Stimulated activated effector memory CD8-positive, alpha-beta T cell treated with anti-CD3 and anti-CD28 coated beads, Interleukin-12 subunit alpha, Interleukin-12 subunit beta, amount 100 ng/mL, for 72 hours (primary cell): ENCODE measurements at regions not wholly inside any gene's neighbourhood (a gene's known extent, or its start where the extent isn't known, plus 50 kb on each side); places are given as distances from the start of the nearest gene placed in this dataset.

Source experiments
- ATAC-seq: fragments of 150-1000 bp; cut with Tn5 transposase; 2 replicates; pipeline ENCODE4 v1.10.0; 2021
- DNase-seq, 2 donors: peaks; one replicate each; pipeline ENCODE4 v3.0.0; 2021 to 2022; ENCODE audit warnings: low spot score in 2 of 2
- H3K27ac Mint-ChIP-seq: one replicate; pipeline ENCODE4 v1.8.0; 2022; ENCODE audit warnings: mild to moderate bottlenecking, mixed read lengths
- H3K36me3 Mint-ChIP-seq: one replicate; pipeline ENCODE4 v1.8.0; 2022; ENCODE audit warnings: mild to moderate bottlenecking, mixed read lengths
- H3K4me1 Mint-ChIP-seq: one replicate; pipeline ENCODE4 v1.8.0; 2022; ENCODE audit warnings: mixed read lengths
- H3K4me3 Mint-ChIP-seq: one replicate; pipeline ENCODE4 v1.8.0; 2022; ENCODE audit warnings: mild to moderate bottlenecking, mixed read lengths
- H3K9me3 Mint-ChIP-seq: one replicate; pipeline ENCODE4 v1.8.0; 2022; ENCODE audit warnings: mixed read lengths

DNA sequence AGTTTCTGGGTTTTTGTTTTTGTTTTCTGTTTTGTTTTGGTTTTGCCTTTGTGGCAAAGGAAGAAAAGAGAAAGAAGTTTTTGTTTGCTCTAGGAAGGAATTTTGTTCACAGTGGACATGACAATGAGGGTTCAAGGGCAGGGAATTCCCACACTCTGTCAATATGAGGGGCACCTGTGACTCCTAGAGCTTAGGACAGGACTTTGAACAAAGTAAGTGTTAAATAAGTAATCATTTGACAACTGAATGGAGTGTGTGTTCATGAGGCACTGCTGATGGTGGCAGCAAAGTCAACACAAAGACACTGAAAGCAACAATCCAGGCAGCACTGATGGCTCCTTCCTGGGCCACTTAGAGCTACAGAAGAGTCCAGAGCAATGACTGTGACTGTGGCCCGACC, 1381.1 kb upstream of the LRRTM3 start:
- ATAC-seq (no peak), DNase-seq (no peak)
- Mint-ChIP-seq H3K36me3 (no peaks in the 10 kb centered on the region), H3K4me3 (no peak overlapping the region), H3K27ac (no peak overlapping the region), H3K4me1 (no peaks in the 10 kb centered on the region), H3K9me3 (peaks cover 20% of the 10 kb centered on the region)

DNA sequence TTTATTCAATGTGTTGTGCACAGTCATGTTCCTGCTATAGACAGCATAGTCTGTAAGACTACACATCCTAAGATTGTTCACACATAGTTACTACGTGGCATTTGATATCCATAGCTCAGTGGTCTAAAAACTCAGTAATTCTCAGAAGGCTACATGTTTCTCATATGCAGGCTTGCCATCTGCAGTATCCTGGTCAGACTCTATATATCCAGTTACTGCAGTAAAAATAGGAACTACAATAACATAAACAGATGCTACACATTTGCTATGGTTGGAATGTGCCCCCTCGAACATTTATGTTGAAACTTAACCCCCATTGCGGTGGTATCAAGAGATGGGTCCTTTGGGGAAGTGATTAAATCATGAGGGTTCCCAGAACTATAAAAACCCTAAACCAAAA, 1377.8 kb upstream of the LRRTM3 start:
- ATAC-seq = no peak
- no peak overlapping the region for H3K4me3 Mint-ChIP-seq
- peaks cover 19% of the 10 kb centered on the region for H3K9me3 Mint-ChIP-seq
- no peak overlapping the region for H3K27ac Mint-ChIP-seq
- no peak for DNase-seq
- H3K4me1 Mint-ChIP-seq = no peaks in the 10 kb centered on the region
- no peaks in the 10 kb centered on the region for H3K36me3 Mint-ChIP-seq

- ATAC-seq = no peak
- Mint-ChIP-seq H3K36me3 (no peaks in the 10 kb centered on the region), H3K4me3 (no peak overlapping the region)
These were observed 1375.1 kb upstream of the LRRTM3 start for GRCh38 chr10:65550761-65551160.

GRCh38 chr10:65555192-65555591, 1370.6 kb upstream of the LRRTM3 start:
- H3K4me1 Mint-ChIP-seq = no peaks in the 10 kb centered on the region
- ATAC-seq (no peak), DNase-seq (no peak)
- no peaks in the 10 kb centered on the region for H3K36me3 Mint-ChIP-seq
- H3K9me3 Mint-ChIP-seq = peaks cover 10% of the 10 kb centered on the region
- no peak overlapping the region for H3K27ac Mint-ChIP-seq
- H3K4me3 Mint-ChIP-seq = no peak overlapping the region

More at GRCh38 chr10:65550761-65551160, 1375.1 kb upstream of the LRRTM3 start:
- no peak overlapping the region for H3K27ac Mint-ChIP-seq
- H3K9me3 Mint-ChIP-seq = peaks cover 16% of the 10 kb centered on the region
- no peak for DNase-seq
- no peaks in the 10 kb centered on the region for H3K4me1 Mint-ChIP-seq

GRCh38 chr10:65556006-65556405, 1369.8 kb upstream of the LRRTM3 start:
- peaks cover 10% of the 10 kb centered on the region for H3K9me3 Mint-ChIP-seq
- H3K36me3 Mint-ChIP-seq = no peaks in the 10 kb centered on the region
- no peaks in the 10 kb centered on the region for H3K4me1 Mint-ChIP-seq
- no peak overlapping the region for H3K27ac Mint-ChIP-seq
- ATAC-seq (no peak), DNase-seq (no peak)
- H3K4me3 Mint-ChIP-seq = no peak overlapping the region

- Mint-ChIP-seq H3K36me3 (no peaks in the 10 kb centered on the region), H3K9me3 (peaks cover 3% of the 10 kb centered on the region), H3K27ac (no peak overlapping the region), H3K4me3 (no peak overlapping the region), H3K4me1 (no peaks in the 10 kb centered on the region)
- ATAC-seq = no peak
- no peak for DNase-seq
These were observed 1366.5 kb upstream of the LRRTM3 start for GRCh38 chr10:65559369-65559768.

DNA sequence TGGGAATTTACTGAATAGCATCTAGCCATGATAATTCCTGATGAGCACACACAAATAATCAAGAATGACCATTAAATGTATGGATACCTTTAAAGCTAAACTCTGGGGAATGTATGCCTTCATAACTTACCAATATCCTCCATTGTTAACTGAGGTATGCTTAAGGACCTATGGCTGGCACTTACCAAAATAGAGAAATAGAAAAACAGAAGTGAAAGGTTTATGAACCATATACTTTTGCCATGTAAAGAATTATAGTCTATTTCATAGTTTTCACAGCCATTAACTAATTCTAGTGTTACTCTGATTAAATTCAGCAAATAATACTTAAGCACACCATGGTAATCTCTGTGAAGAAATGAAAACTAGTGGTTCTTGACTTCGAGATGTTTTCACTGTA, 1360.6 kb upstream of the LRRTM3 start:
- ATAC-seq (no peak), DNase-seq (no peak)
- Mint-ChIP-seq H3K9me3 (peaks cover 3% of the 10 kb centered on the region), H3K4me1 (no peaks in the 10 kb centered on the region), H3K27ac (no peak overlapping the region), H3K4me3 (no peak overlapping the region), H3K36me3 (no peaks in the 10 kb centered on the region)

- no peak for ATAC-seq
- no peak overlapping the region for H3K4me3 Mint-ChIP-seq
- H3K27ac Mint-ChIP-seq = no peak overlapping the region
- no peaks in the 10 kb centered on the region for H3K4me1 Mint-ChIP-seq
- H3K9me3 Mint-ChIP-seq = peaks cover 8% of the 10 kb centered on the region
- no peaks in the 10 kb centered on the region for H3K36me3 Mint-ChIP-seq
- no peak for DNase-seq
These were observed 1358.9 kb upstream of the LRRTM3 start for GRCh38 chr10:65566906-65567305.

DNA sequence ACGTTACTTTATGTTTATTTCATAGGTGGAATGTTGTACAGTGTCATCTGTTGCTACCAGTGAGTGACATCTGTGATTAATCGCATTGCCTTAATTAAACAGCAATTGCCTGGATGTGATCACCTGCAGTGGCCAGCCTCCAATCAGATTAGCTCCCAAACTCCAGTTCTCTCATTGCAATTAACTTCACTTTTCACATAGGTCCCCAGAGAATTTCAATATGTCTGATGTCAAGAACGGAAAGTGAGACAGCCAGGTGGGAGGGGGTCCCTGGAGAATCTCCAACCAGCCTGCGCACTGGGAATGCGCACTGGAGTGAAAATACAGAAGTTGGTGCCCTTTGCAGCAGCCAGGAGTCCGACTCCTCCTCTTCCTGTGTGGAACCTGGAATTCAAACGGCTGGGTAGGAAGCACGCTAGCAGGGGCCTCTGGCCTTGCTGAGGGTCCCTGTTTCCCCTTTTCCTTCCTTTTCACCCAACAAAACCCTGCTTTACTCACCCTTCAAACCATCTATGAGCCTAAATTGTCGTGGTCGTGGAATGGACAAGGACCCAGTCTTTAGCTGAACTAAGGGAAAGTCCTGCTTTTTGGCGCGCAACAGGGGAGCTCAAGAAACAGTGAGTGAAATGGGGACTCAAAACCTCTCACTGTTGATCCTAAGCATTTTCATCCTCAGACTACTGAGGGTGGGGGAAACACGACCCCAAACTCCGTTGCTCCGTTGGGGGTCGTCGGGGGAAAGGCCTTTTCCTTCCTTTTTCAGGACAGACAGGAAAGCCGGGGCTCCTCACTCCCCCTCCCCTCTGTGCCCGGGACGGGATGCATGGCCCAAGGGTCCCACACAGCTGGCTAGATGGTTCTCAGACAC, 1355.5 kb upstream of the LRRTM3 start:
- no peaks in the 10 kb centered on the region for H3K4me1 Mint-ChIP-seq
- no peak overlapping the region for H3K27ac Mint-ChIP-seq
- no peaks in the 10 kb centered on the region for H3K36me3 Mint-ChIP-seq
- DNase-seq = no peak
- no peak overlapping the region for H3K4me3 Mint-ChIP-seq
- H3K9me3 Mint-ChIP-seq = peaks cover 14% of the 10 kb centered on the region
- no peak for ATAC-seq

GRCh38 chr10:65571011-65571570, 1354.7 kb upstream of the LRRTM3 start:
- DNase-seq = no peak
- ATAC-seq = no peak
- Mint-ChIP-seq H3K27ac (no peak overlapping the region), H3K9me3 (peaks cover 18% of the 10 kb centered on the region), H3K4me3 (no peak overlapping the region), H3K36me3 (no peaks in the 10 kb centered on the region), H3K4me1 (no peaks in the 10 kb centered on the region)

DNA sequence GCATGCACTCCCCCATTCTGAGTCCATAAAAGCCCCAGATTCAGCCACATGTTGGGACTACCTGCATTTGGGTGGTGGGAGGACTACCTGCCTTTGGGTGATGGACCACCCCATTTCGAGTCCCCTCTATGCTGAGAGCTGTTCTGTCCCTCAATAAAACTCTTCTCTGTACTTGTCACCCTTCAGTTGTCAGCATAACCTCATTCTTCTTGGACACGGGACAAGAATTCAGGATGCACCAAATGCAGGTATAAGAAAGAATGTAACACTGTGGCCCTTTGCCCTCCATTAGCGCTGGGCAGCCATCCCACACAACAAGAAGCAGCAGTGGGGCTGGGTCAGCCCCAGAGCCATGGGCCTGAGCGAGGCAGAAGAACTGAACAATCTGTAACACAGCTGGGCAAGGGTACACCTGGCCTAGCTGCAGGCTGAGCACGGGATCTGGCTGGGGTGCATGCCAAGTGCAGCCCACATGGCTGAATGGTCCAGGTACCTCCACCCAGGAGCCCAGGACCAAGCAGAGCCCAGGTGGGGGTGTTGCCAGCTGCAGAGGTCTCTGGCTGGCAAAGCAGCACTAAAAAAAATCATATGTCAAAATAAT, 1344.3 kb upstream of the LRRTM3 start:
- no peak for DNase-seq
- Mint-ChIP-seq H3K4me1 (no peaks in the 10 kb centered on the region), H3K36me3 (no peaks in the 10 kb centered on the region), H3K9me3 (peaks cover 29% of the 10 kb centered on the region), H3K4me3 (no peak overlapping the region), H3K27ac (no peak overlapping the region)
- no peak for ATAC-seq

GRCh38 chr10:65602182-65602865, 1323.5 kb upstream of the LRRTM3 start:
- no peak for ATAC-seq

GRCh38 chr10:65611592-65611991, 1314.2 kb upstream of the LRRTM3 start:
- DNase-seq = no peak
- H3K27ac Mint-ChIP-seq = no peak overlapping the region
- H3K36me3 Mint-ChIP-seq = no peaks in the 10 kb centered on the region
- no peak overlapping the region for H3K4me3 Mint-ChIP-seq
- ATAC-seq = no peak
- no peaks in the 10 kb centered on the region for H3K4me1 Mint-ChIP-seq
- H3K9me3 Mint-ChIP-seq = peaks cover 33% of the 10 kb centered on the region

More at GRCh38 chr10:65602182-65602865, 1323.5 kb upstream of the LRRTM3 start:
- no peak for DNase-seq
- Mint-ChIP-seq H3K4me3 (no peak overlapping the region), H3K4me1 (no peaks in the 10 kb centered on the region), H3K27ac (no peak overlapping the region), H3K36me3 (no peaks in the 10 kb centered on the region), H3K9me3 (peaks cover 10% of the 10 kb centered on the region)

GRCh38 chr10:65614956-65615565, 1310.8 kb upstream of the LRRTM3 start:
- H3K36me3 Mint-ChIP-seq = no peaks in the 10 kb centered on the region
- H3K27ac Mint-ChIP-seq = no peak overlapping the region
- ATAC-seq (no peak), DNase-seq (no peak)
- H3K4me1 Mint-ChIP-seq = no peaks in the 10 kb centered on the region
- peaks cover 19% of the 10 kb centered on the region for H3K9me3 Mint-ChIP-seq
- H3K4me3 Mint-ChIP-seq = no peak overlapping the region

DNA sequence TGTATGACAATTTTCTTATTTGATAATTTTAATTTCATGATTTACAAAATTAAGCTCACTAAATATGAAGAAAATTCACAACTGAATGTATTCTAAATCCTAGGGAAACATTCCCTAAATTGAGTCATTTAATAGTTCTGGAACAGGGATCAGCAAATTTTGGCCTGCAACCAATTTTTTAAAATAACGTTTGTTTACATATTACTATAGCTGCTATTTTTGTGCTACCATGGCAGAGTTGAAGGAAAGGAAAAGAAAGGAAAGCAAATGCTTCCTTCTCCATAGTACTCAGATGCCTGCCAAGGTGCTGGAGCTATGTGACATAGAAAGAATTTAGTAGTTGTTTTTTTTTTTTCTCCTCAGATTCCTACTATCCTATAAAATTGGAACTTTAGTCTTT, 1307.7 kb upstream of the LRRTM3 start:
- no peak overlapping the region for H3K4me3 Mint-ChIP-seq
- no peak overlapping the region for H3K27ac Mint-ChIP-seq
- DNase-seq (no peak), ATAC-seq (no peak)
- H3K9me3 Mint-ChIP-seq = peaks cover 16% of the 10 kb centered on the region
- H3K36me3 Mint-ChIP-seq = no peaks in the 10 kb centered on the region
- no peaks in the 10 kb centered on the region for H3K4me1 Mint-ChIP-seq
